Trophoblast cell (in vitro differentiated cells and primary cell): ENCODE measurements at regions not wholly inside any gene's neighbourhood (a gene's known extent, or its start where the extent isn't known, plus 50 kb on each side); places are given as distances from the start of the nearest gene placed in this dataset.
"Not testable (repeated sequence)": the region's sequence is repeated elsewhere in the genome, so short reads cannot be mapped to it uniquely, and the experiment has no call there.

ENCODE experiments used
- DNase-seq, 2 donors: peaks; one replicate each; pipeline ENCODE4 v3.0.0-alpha.2; 2016
- H2AFZ ChIP-seq: 2 replicates; pipeline ENCODE4 v1.6.1; 2013; ENCODE audit warnings: low read length, moderate library complexity, mild to moderate bottlenecking; ENCODE audit not compliant: insufficient read depth, poor library complexity
- H2AK5ac ChIP-seq: 2 replicates; pipeline ENCODE4 v1.6.1; 2013; ENCODE audit warnings: mild to moderate bottlenecking, low read length
- H2BK120ac ChIP-seq: 2 replicates; pipeline ENCODE4 v1.6.1; 2013; ENCODE audit warnings: low read length, mild to moderate bottlenecking, moderate library complexity; ENCODE audit not compliant: insufficient read depth, poor library complexity
- H2BK12ac ChIP-seq: 2 replicates; pipeline ENCODE4 v1.6.1; 2013; ENCODE audit warnings: mild to moderate bottlenecking, low read length, moderate library complexity
- H2BK5ac ChIP-seq: 2 replicates; pipeline ENCODE4 v1.6.1; 2013; ENCODE audit warnings: low read length, low read depth, moderate library complexity, mild to moderate bottlenecking; ENCODE audit not compliant: poor library complexity
- H3K14ac ChIP-seq: 2 replicates; pipeline ENCODE4 v1.6.1; 2013; ENCODE audit warnings: mild to moderate bottlenecking, low read length
- H3K18ac ChIP-seq: 2 replicates; pipeline ENCODE4 v1.6.1; 2013; ENCODE audit warnings: mild to moderate bottlenecking, low read length
- H3K23ac ChIP-seq: 2 replicates; pipeline ENCODE4 v1.6.1; 2013; ENCODE audit warnings: low read length
- H3K27ac ChIP-seq: 2 replicates; pipeline ENCODE4 v1.5.1; 2013; ENCODE audit warnings: low read depth, mild to moderate bottlenecking, inconsistent platforms, low read length, moderate library complexity
- H3K27me3 ChIP-seq: 2 replicates; pipeline ENCODE4 v1.6.1; 2013; ENCODE audit warnings: inconsistent platforms, mild to moderate bottlenecking, low read length, moderate library complexity; ENCODE audit not compliant: insufficient read depth
- H3K36me3 ChIP-seq, 2 experiments: 1 replicate in 1 of 2; 2 replicates in 1 of 2; pipeline ENCODE4 v1.6.1; 2013; ENCODE audit warnings: low read length in 2 of 2, mild to moderate bottlenecking in 2 of 2, moderate library complexity in 1 of 2; ENCODE audit not compliant: insufficient read depth in 2 of 2, control insufficient read depth in 1 of 2
- H3K4ac ChIP-seq: 2 replicates; pipeline ENCODE4 v1.6.1; 2013; ENCODE audit warnings: low read depth, mild to moderate bottlenecking, low read length, moderate library complexity
- H3K4me1 ChIP-seq, 2 experiments: 1 replicate in 1 of 2; 2 replicates in 1 of 2; pipeline ENCODE4 v1.6.1; 2013; ENCODE audit warnings: low read length in 2 of 2, mild to moderate bottlenecking in 2 of 2, moderate library complexity in 1 of 2; ENCODE audit not compliant: insufficient read depth in 2 of 2, control insufficient read depth in 1 of 2
- H3K4me2 ChIP-seq: 2 replicates; pipeline ENCODE4 v1.6.1; 2013; ENCODE audit warnings: inconsistent platforms, mild to moderate bottlenecking, low read length, moderate library complexity
- H3K4me3 ChIP-seq: 2 replicates; pipeline ENCODE4 v1.5.1; 2013; ENCODE audit warnings: mild to moderate bottlenecking, low read depth, low read length, inconsistent platforms
- H3K79me1 ChIP-seq: one replicate; pipeline ENCODE4 v1.6.1; 2013; ENCODE audit warnings: low read length
- H3K79me2 ChIP-seq: 2 replicates; pipeline ENCODE4 v1.6.1; 2013; ENCODE audit warnings: low read length, mild to moderate bottlenecking; ENCODE audit not compliant: control insufficient read depth, insufficient read depth, poor library complexity
- H3K9ac ChIP-seq: 2 replicates; pipeline ENCODE4 v1.6.1; 2013; ENCODE audit warnings: mild to moderate bottlenecking, low read length
- H3K9me3 ChIP-seq: 2 replicates; pipeline ENCODE4 v1.6.1; 2013; ENCODE audit warnings: low read depth, mild to moderate bottlenecking, control low read depth, inconsistent platforms, low read length; ENCODE audit not compliant: insufficient read depth
- H4K12ac ChIP-seq: 2 replicates; pipeline ENCODE4 v1.6.1; 2013; ENCODE audit warnings: low read depth, mild to moderate bottlenecking, low read length, moderate library complexity
- H4K8ac ChIP-seq: 2 replicates; pipeline ENCODE4 v1.6.1; 2013; ENCODE audit warnings: low read depth, mild to moderate bottlenecking, low read length, moderate library complexity
- H4K91ac ChIP-seq: one replicate; pipeline ENCODE4 v1.6.1; 2013; ENCODE audit warnings: low read depth, mild to moderate bottlenecking, low read length, moderate library complexity
- WGBS: extraction: QIAGEN DNeasy Blood & Tissue Kit; methylation state at CpG from one replicate; pipeline ENCODE4 v1.1.7; 2013; ENCODE audit warnings: missing lambda C conversion rate; ENCODE audit not compliant: insufficient read length, insufficient coverage; ENCODE audit errors: extremely low coverage; 5-methylcytosine and 5-hydroxymethylcytosine counted together

- no CpG with 5 or more reads among the region's 7 CpGs for WGBS
- DNase-seq: no peak
- no peak overlapping the region for H3K14ac ChIP-seq
These were observed 67.5 kb downstream of the RPL22L1 start for GRCh38 chr3:170802164-170803151.

GRCh38 chr3:170801597-170801996 is 68.4 kb downstream of the RPL22L1 start:
- no peak overlapping the region for H2AK5ac ChIP-seq
- H2AFZ ChIP-seq: no peak overlapping the region
- no peak overlapping the region for H2BK120ac ChIP-seq
- no peaks in the 10 kb centered on the region for H3K36me3 ChIP-seq
- no peak overlapping the region for H3K4me2 ChIP-seq
- no peak overlapping the region for H3K4me3 ChIP-seq
- no peak overlapping the region for H2BK12ac ChIP-seq
- no peaks in the 10 kb centered on the region for H3K4me1 ChIP-seq
- no peak overlapping the region for H3K4ac ChIP-seq
- no peak overlapping the region for H3K18ac ChIP-seq
- H3K27ac ChIP-seq: no peak overlapping the region
- H2BK5ac ChIP-seq: no peak overlapping the region
- no peak overlapping the region for H3K14ac ChIP-seq
- H3K23ac ChIP-seq: no peak overlapping the region
- no peaks in the 10 kb centered on the region for H3K27me3 ChIP-seq
- H4K12ac ChIP-seq: no peak overlapping the region
- no CpG with 5 or more reads among the region's 3 CpGs for WGBS
- H3K79me1 ChIP-seq: no peaks in the 10 kb centered on the region
- no peak for DNase-seq
- H4K91ac ChIP-seq: no peak overlapping the region
- no peak overlapping the region for H4K8ac ChIP-seq
- no peaks in the 10 kb centered on the region for H3K79me2 ChIP-seq
- no peak overlapping the region for H3K9ac ChIP-seq
- no peaks in the 10 kb centered on the region for H3K9me3 ChIP-seq

More at GRCh38 chr3:170802164-170803151, 67.5 kb downstream of the RPL22L1 start:
- Histone ChIP-seq H4K12ac (no peak overlapping the region), H3K9ac (no peak overlapping the region), H3K79me1 (no peaks in the 10 kb centered on the region), H3K23ac (no peak overlapping the region), H3K4me2 (peak overlapping the region; percentile 23), H2AK5ac (no peak overlapping the region), H3K27ac (no peak overlapping the region), H3K4me3 (no peak overlapping the region), H3K27me3 (no peaks in the 10 kb centered on the region), H3K4ac (no peak overlapping the region), H3K4me1 (no peaks in the 10 kb centered on the region), H2AFZ (no peak overlapping the region), H3K18ac (no peak overlapping the region), H2BK12ac (no peak overlapping the region), H4K91ac (no peak overlapping the region), H2BK5ac (no peak overlapping the region), H3K9me3 (no peaks in the 10 kb centered on the region), H4K8ac (no peak overlapping the region), H3K36me3 (no peaks in the 10 kb centered on the region), H2BK120ac (no peak overlapping the region), H3K79me2 (no peaks in the 10 kb centered on the region)

- not testable (repeated sequence) for H3K79me2 ChIP-seq, H3K4me3 ChIP-seq, H3K9me3 ChIP-seq, H3K4me2 ChIP-seq, H3K79me1 ChIP-seq, H2BK12ac ChIP-seq, H3K14ac ChIP-seq, H4K8ac ChIP-seq, H3K9ac ChIP-seq, H2AK5ac ChIP-seq, H3K23ac ChIP-seq, H3K4me1 ChIP-seq, H3K36me3 ChIP-seq, H4K12ac ChIP-seq, H2BK120ac ChIP-seq, H3K27me3 ChIP-seq, H2AFZ ChIP-seq, H3K4ac ChIP-seq, DNase-seq, H3K18ac ChIP-seq, H4K91ac ChIP-seq, H3K27ac ChIP-seq, H2BK5ac ChIP-seq
- no CpG with 5 or more reads among the region's 4 CpGs for WGBS
These were observed 69.7 kb downstream of the RPL22L1 start for GRCh38 chr3:170800275-170800674.

- H3K9ac ChIP-seq: no peak overlapping the region
- no peaks in the 10 kb centered on the region for H3K36me3 ChIP-seq
- no peak overlapping the region for H3K27ac ChIP-seq
- H2AFZ ChIP-seq: no peak overlapping the region
- no peak overlapping the region for H3K4me3 ChIP-seq
- no peak overlapping the region for H2BK12ac ChIP-seq
- H2AK5ac ChIP-seq: no peak overlapping the region
- H2BK5ac ChIP-seq: no peak overlapping the region
- no peak overlapping the region for H2BK120ac ChIP-seq
- no peak overlapping the region for H4K8ac ChIP-seq
- H3K4ac ChIP-seq: no peak overlapping the region
- no peaks in the 10 kb centered on the region for H3K4me1 ChIP-seq
- no peak for DNase-seq
- no peaks in the 10 kb centered on the region for H3K79me2 ChIP-seq
- H3K14ac ChIP-seq: no peak overlapping the region
- no peak overlapping the region for H3K18ac ChIP-seq
- no peak overlapping the region for H4K12ac ChIP-seq
- no peak overlapping the region for H3K4me2 ChIP-seq
- H3K9me3 ChIP-seq: no peaks in the 10 kb centered on the region
- H3K79me1 ChIP-seq: no peaks in the 10 kb centered on the region
- H3K23ac ChIP-seq: no peak overlapping the region
- WGBS: no CpG with 5 or more reads among the region's 2 CpGs
- H4K91ac ChIP-seq: no peak overlapping the region
- H3K27me3 ChIP-seq: no peaks in the 10 kb centered on the region
These were observed 71.0 kb downstream of the RPL22L1 start for GRCh38 chr3:170799009-170799408.
